ENCODE measurements at regions not wholly inside any gene's neighbourhood (a gene's known extent, or its start where the extent isn't known, plus 50 kb on each side); places are given as distances from the start of the nearest gene placed in this dataset.

- TF ChIP-seq CTCF (conservative IDR thresholded peaks at IDR 0.05 in 1 of 2, IDR thresholded peaks at IDR 0.05 in 1 of 2; ENCODE audit: extremely low read depth in 1 of 2, insufficient read depth in 1 of 2, low read depth in 1 of 2, low read length in 2 of 2) = no peak
- TF ChIP-seq EZH2 (IDR thresholded peaks at IDR 0.05; ENCODE audit: borderline replicate concordance, low read length) = no peak
These were observed 198.2 kb upstream of the KCNG1 start for GRCh38 chr20:51221103-51221502.

Measured in mammary epithelial cell (primary cell).